ENCODE measurements at regions not wholly inside any gene's neighbourhood (a gene's known extent, or its start where the extent isn't known, plus 50 kb on each side); places are given as distances from the start of the nearest gene placed in this dataset.
A peak's percentile ranks its signal among the peaks of the same experiment; 100 is the strongest.

DNA sequence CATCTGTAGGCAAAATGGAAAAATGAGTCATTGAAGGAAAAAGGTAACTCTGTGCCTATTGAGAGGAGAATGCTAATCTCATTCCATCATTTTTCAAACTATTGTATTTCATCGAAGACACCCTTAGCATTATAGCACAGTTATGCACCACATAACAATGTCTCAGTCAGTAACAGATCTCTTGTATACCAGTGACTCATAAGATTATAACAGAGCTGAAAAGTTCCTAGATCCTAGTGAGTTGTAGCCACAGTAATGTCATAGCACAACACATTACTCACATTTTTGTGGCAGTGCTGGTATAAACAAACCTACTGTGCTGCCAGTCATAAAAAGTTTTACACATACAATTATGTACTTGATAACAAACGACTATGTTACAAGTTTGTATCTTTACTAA is 1077.6 kb downstream of the DIAPH3 start:
- no peaks in the 10 kb centered on the region for H3K27me3 ChIP-seq (ENCODE audit: control insufficient read depth, insufficient read depth, low read length)
- no peaks in the 10 kb centered on the region for H3K9me3 ChIP-seq (replicated peaks; ENCODE audit: low read length)
- H3K4me1 ChIP-seq (ENCODE audit: control insufficient read depth, insufficient read depth, low read length) = no peaks in the 10 kb centered on the region
- no peaks in the 10 kb centered on the region for H3K36me3 ChIP-seq (ENCODE audit: insufficient read depth, low read length)
- no peak overlapping the region for H3K4me2 ChIP-seq (ENCODE audit: low read length)
- H3K9ac ChIP-seq (ENCODE audit: low read depth, low read length) = no peak overlapping the region
- no peak overlapping the region for H3K4me3 ChIP-seq (ENCODE audit: low read length)

DNA sequence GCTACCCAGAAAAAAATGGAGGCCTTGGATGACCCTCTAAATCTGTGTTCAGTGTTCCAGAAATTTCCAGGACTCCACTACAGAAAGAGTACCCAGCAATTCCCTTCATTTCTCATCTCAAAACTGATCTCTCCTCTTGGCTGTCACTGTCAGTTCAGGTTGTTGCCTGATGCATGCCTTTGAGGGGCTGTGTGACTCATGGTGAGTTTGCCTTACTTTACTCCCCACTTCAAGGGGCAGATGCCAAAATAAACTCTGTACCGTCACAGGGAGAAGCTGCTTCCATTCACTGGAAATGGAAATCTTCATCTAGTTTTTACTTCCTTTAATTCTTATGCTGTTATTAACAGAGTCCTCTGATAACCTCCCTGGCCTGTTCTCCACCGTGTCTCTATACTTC is 1075.0 kb downstream of the DIAPH3 start:
- Histone ChIP-seq H3K4me3 (ENCODE audit: low read length) (no peak overlapping the region), H3K9me3 (replicated peaks; ENCODE audit: low read length) (no peaks in the 10 kb centered on the region), H3K9ac (ENCODE audit: low read depth, low read length) (peak overlapping the region; percentile 38), H3K4me2 (ENCODE audit: low read length) (peak overlapping the region; percentile 13), H3K4me1 (ENCODE audit: control insufficient read depth, insufficient read depth, low read length) (no peaks in the 10 kb centered on the region), H3K27me3 (ENCODE audit: control insufficient read depth, insufficient read depth, low read length) (no peaks in the 10 kb centered on the region), H3K36me3 (ENCODE audit: insufficient read depth, low read length) (no peaks in the 10 kb centered on the region)

DNA sequence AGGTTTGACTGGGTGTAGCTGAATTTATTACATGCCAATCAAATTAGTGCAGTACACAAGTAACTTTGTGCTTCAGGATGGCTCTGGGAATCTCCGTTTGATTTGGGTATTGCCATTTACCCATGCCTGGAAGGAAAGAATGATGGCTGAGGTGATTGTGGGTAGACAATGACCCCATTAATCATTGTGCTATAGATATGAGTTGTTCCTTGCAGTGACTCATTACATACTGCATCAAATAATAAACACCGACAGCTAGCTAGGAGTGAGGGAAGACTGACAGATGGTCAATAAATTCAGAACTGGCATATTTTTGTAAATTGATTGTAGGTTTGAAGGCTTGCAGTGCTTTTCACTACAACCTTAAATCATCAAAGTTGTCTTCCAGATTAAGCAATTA is 1069.5 kb downstream of the DIAPH3 start:
- Histone ChIP-seq H3K4me1 (ENCODE audit: control insufficient read depth, insufficient read depth, low read length) (no peaks in the 10 kb centered on the region), H3K4me2 (ENCODE audit: low read length) (no peak overlapping the region), H3K9me3 (replicated peaks; ENCODE audit: low read length) (no peaks in the 10 kb centered on the region), H3K4me3 (ENCODE audit: low read length) (no peak overlapping the region), H3K36me3 (ENCODE audit: insufficient read depth, low read length) (no peaks in the 10 kb centered on the region), H3K27me3 (ENCODE audit: control insufficient read depth, insufficient read depth, low read length) (no peaks in the 10 kb centered on the region), H3K9ac (ENCODE audit: low read depth, low read length) (no peak overlapping the region)

DNA sequence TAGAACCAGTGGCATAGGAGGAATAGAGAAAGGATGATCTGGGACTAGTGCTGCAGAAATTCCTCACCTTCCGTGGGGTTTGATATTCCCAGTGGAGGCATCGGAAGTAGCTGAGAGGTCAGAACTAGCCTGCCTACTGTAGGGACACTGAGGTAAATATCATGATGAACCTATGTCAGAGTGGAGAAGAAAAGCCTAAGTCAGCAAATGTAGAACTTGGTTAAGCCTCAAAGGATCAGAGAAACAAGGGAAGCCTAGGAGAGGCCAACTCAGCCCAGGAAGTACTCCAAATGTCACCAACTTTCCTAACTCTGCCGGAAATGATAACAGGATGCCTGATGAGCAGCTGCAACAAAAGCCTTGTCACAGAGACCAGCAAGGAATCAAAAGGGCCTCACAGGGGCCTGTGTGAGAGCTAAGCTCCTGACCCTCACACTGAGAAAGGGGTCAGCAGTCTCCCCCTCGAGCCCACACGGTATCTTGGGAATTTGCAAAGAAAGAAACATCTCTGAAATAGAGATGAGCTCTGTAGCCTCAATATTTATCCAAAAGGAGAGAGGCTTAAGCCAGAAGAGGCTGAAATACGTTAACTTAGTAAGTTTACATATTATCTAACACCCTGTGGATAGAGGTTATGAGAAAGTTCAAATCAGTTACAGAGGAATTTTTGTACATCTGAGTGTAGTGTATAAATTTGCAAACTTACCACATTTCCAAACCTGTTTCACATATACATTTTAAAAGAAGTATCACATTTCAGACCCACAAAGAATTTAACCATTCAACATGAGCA is 1064.3 kb downstream of the DIAPH3 start:
- H3K36me3 ChIP-seq (ENCODE audit: insufficient read depth, low read length) = no peaks in the 10 kb centered on the region
- H3K4me3 ChIP-seq (ENCODE audit: low read length) = no peak overlapping the region
- H3K27me3 ChIP-seq (ENCODE audit: control insufficient read depth, insufficient read depth, low read length) = no peaks in the 10 kb centered on the region
- no peak overlapping the region for H3K9ac ChIP-seq (ENCODE audit: low read depth, low read length)
- H3K9me3 ChIP-seq (replicated peaks; ENCODE audit: low read length) = no peaks in the 10 kb centered on the region
- no peaks in the 10 kb centered on the region for H3K4me1 ChIP-seq (ENCODE audit: control insufficient read depth, insufficient read depth, low read length)
- H3K4me2 ChIP-seq (ENCODE audit: low read length) = no peak overlapping the region

DNA sequence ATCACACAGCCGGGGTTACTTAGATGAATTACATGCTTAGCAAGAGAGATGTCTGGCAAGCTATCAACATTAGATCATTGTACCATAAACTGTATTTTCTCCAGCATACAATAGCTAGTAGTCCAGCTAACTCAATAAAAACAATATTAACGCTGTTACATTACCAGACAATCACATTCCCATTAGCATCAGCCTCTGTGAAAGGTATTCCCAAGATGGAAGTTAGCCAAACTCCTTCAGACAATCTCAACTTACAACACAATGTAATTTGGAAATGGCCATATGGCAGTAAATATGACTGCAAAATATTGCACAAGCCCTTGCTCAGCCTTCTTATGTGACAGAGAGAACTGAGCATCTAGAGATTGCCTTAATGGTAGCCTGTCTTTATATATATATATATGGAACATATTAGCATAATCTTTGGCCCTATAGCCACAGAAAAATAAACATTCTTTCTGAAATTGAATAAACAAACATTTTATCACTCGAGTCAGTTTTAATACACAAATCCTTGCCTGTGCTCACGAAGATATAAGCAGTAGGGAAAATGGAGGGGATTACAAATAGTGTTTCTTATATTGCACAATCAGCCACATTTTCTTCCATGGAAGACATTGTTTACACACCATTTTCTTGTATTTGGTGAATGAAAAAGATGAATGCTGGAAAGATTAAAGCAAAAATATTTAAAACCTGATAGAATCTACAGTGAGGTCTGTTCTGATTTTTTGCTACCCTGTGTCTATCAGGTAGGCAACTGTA is 1060.5 kb downstream of the DIAPH3 start:
- Histone ChIP-seq H3K27me3 (ENCODE audit: control insufficient read depth, insufficient read depth, low read length) (no peaks in the 10 kb centered on the region), H3K4me3 (ENCODE audit: low read length) (no peak overlapping the region), H3K9ac (ENCODE audit: low read depth, low read length) (no peak overlapping the region), H3K36me3 (ENCODE audit: insufficient read depth, low read length) (no peaks in the 10 kb centered on the region), H3K9me3 (replicated peaks; ENCODE audit: low read length) (peaks cover 3% of the 10 kb centered on the region), H3K4me2 (ENCODE audit: low read length) (no peak overlapping the region), H3K4me1 (ENCODE audit: control insufficient read depth, insufficient read depth, low read length) (no peaks in the 10 kb centered on the region)

DNA sequence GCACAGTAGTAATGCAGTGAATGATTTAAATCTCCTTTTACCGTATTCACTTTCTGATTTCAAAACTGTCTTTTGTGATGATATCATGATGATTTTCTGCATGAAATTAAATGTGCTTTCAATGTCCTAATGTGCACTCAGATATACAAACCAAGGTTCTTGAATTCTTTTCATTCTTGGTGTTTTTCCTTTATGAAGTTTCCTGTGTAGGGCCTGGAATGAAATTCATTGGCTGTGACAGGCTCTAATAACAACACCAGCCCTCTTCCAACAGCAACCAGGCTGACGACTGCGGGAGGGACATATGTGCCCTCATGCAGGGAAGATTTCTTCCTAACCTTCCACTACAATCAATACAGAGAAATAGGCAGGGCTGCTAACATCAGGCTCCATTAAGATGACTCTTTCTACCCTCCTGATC is 1052.0 kb downstream of the DIAPH3 start:
- H3K9me3 ChIP-seq (replicated peaks; ENCODE audit: low read length) = no peaks in the 10 kb centered on the region
- peaks cover 4% of the 10 kb centered on the region for H3K4me1 ChIP-seq (ENCODE audit: control insufficient read depth, insufficient read depth, low read length)
- peak overlapping the region; percentile 74 for H3K9ac ChIP-seq (ENCODE audit: low read depth, low read length)
- H3K36me3 ChIP-seq (ENCODE audit: insufficient read depth, low read length) = no peaks in the 10 kb centered on the region
- H3K4me3 ChIP-seq (ENCODE audit: low read length) = peak overlapping the region; percentile 31
- peak overlapping the region; percentile 45 for H3K4me2 ChIP-seq (ENCODE audit: low read length)
- H3K27me3 ChIP-seq (ENCODE audit: control insufficient read depth, insufficient read depth, low read length) = no peaks in the 10 kb centered on the region

DNA sequence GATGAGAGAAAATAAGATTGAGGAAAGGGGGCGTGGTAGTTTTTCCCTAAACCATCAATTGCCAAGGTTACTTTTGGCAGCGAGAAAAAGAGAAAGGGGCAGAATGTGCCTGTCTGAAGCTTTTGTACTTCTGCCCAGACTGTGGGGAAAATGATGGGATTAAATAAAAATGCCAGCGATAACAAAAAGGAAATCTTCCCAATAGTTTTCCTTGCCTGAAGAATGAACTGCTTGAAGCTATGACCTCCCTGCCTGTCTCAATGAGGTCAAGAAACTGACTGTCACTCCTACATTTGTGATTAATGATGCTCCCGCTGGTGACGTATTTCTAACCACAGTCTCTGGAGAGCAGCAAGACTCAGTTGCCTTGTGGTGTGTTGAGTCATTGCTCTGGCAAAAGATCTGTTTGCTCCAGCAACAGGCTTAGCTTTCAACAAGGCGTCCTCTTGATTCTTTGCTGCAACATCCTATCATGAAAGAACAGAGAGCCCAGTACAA is 1051.5 kb downstream of the DIAPH3 start:
- no peaks in the 10 kb centered on the region for H3K27me3 ChIP-seq (ENCODE audit: control insufficient read depth, insufficient read depth, low read length)
- H3K9ac ChIP-seq (ENCODE audit: low read depth, low read length) = peak overlapping the region; percentile 74
- peaks cover 4% of the 10 kb centered on the region for H3K4me1 ChIP-seq (ENCODE audit: control insufficient read depth, insufficient read depth, low read length)
- H3K4me3 ChIP-seq (ENCODE audit: low read length) = peak overlapping the region; percentile 31
- H3K36me3 ChIP-seq (ENCODE audit: insufficient read depth, low read length) = no peaks in the 10 kb centered on the region
- no peaks in the 10 kb centered on the region for H3K9me3 ChIP-seq (replicated peaks; ENCODE audit: low read length)
- H3K4me2 ChIP-seq (ENCODE audit: low read length) = peak overlapping the region; percentile 45

DNA sequence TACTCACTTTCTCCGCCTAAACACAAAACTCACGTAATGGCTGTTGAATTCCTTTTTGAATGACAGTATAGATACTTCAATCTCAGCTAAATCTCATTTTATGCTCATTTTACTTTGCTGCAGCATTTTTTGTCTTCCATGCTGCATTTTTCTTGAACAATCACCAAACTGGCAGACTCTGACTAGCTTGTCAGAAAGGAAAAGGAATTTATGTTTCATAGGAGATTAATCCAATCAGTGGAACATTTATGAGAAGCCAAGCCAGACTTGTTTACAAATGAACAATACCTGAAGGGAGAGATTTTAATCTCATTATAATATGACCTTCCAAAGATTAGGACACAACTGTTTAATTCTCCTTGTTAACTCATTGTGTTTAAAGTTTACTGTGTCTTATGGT is 1044.3 kb downstream of the DIAPH3 start:
- Histone ChIP-seq H3K9me3 (replicated peaks; ENCODE audit: low read length) (no peaks in the 10 kb centered on the region), H3K4me1 (ENCODE audit: control insufficient read depth, insufficient read depth, low read length) (no peaks in the 10 kb centered on the region), H3K4me2 (ENCODE audit: low read length) (no peak overlapping the region), H3K36me3 (ENCODE audit: insufficient read depth, low read length) (no peaks in the 10 kb centered on the region), H3K9ac (ENCODE audit: low read depth, low read length) (no peak overlapping the region), H3K4me3 (ENCODE audit: low read length) (no peak overlapping the region), H3K27me3 (ENCODE audit: control insufficient read depth, insufficient read depth, low read length) (no peaks in the 10 kb centered on the region)

DNA sequence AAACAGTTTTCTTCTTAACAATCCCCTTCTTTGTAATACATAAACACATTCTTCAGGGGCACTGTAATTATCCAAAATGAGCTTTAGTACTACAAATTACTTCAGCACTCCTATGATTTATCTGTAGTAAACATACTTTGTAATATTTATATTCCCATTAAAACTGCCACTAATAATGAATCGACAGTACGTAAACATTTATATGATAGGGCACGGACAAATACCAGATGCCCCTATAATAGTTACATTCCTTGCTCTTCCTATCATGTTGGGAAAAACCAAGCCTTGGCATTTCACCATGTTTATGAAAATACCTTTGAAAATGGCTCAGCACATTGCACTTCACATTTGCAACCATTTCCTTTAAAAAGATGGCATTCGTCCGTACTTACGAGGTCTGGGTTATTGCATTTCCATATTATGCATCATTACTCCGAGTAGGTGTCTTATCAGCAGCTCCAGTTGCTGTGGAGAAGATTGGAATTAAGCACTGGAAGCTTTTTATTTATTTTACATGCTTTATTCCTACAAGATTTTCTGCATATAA is 1043.4 kb downstream of the DIAPH3 start:
- Histone ChIP-seq H3K4me1 (ENCODE audit: control insufficient read depth, insufficient read depth, low read length) (no peaks in the 10 kb centered on the region), H3K4me2 (ENCODE audit: low read length) (no peak overlapping the region), H3K9ac (ENCODE audit: low read depth, low read length) (no peak overlapping the region), H3K27me3 (ENCODE audit: control insufficient read depth, insufficient read depth, low read length) (no peaks in the 10 kb centered on the region), H3K9me3 (replicated peaks; ENCODE audit: low read length) (no peaks in the 10 kb centered on the region), H3K36me3 (ENCODE audit: insufficient read depth, low read length) (no peaks in the 10 kb centered on the region), H3K4me3 (ENCODE audit: low read length) (no peak overlapping the region)

DNA sequence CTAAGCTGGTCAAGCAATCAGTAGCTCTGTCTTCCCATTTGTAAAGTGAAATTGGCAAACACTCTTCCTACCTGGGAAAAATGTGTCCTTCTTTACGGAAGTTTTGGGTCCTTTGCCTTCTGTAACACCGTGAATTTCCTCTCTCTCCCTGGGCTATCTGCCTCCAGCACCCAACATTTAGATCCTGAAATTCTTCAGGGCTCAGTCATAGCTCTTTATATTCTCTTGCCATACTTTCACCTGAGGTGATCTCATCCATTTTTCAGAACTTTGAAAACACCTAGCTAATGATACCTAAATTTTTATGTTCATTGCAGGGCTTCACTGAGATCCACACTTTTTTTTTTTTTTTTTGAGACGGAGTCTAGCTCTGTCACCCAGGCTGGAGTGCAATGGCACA is 1042.2 kb downstream of the DIAPH3 start:
- Histone ChIP-seq H3K9ac (ENCODE audit: low read depth, low read length) (no peak overlapping the region), H3K4me2 (ENCODE audit: low read length) (no peak overlapping the region), H3K4me3 (ENCODE audit: low read length) (no peak overlapping the region), H3K27me3 (ENCODE audit: control insufficient read depth, insufficient read depth, low read length) (no peaks in the 10 kb centered on the region), H3K4me1 (ENCODE audit: control insufficient read depth, insufficient read depth, low read length) (no peaks in the 10 kb centered on the region), H3K36me3 (ENCODE audit: insufficient read depth, low read length) (no peaks in the 10 kb centered on the region), H3K9me3 (replicated peaks; ENCODE audit: low read length) (no peaks in the 10 kb centered on the region)

DNA sequence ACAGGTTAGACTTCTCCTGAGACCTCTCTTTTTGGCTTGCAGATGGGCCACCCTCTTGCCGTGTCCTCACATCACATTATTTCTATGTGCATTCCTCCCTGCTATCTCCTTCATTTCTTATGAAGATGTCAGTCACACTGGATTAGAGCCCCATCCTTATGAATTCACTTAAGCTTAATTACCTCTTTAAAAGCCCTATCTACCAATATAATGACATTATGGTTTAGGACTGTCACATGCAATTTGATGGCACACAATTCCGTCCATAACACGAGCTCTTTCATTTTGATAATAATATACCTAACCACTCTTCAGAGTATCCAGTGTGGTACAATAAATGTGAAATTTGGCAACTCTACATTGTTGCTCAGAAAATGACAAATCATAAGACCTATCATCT is 1037.3 kb downstream of the DIAPH3 start:
- H3K9me3 ChIP-seq (replicated peaks; ENCODE audit: low read length) = no peaks in the 10 kb centered on the region

More for the DNA sequence above, 1037.3 kb downstream of the DIAPH3 start:
- Histone ChIP-seq H3K4me3 (ENCODE audit: low read length) (no peak overlapping the region), H3K4me2 (ENCODE audit: low read length) (no peak overlapping the region), H3K4me1 (ENCODE audit: control insufficient read depth, insufficient read depth, low read length) (no peaks in the 10 kb centered on the region), H3K36me3 (ENCODE audit: insufficient read depth, low read length) (no peaks in the 10 kb centered on the region), H3K9ac (ENCODE audit: low read depth, low read length) (no peak overlapping the region), H3K27me3 (ENCODE audit: control insufficient read depth, insufficient read depth, low read length) (no peaks in the 10 kb centered on the region)
